Stimulated activated CD4-positive, alpha-beta T cell treated with anti-CD3 and anti-CD28 coated beads, TNF-alpha, amount 100 ng/mL, for 1 hour (primary cell): ENCODE measurements at regions not wholly inside any gene's neighbourhood (a gene's known extent, or its start where the extent isn't known, plus 50 kb on each side); places are given as distances from the start of the nearest gene placed in this dataset.

Experiments
- DNase-seq, 3 donors: peaks; one replicate each; pipeline ENCODE4 v3.0.0-alpha.2; 2020; ENCODE audit warnings: low read depth in 3 of 3, low spot score in 1 of 3

DNA sequence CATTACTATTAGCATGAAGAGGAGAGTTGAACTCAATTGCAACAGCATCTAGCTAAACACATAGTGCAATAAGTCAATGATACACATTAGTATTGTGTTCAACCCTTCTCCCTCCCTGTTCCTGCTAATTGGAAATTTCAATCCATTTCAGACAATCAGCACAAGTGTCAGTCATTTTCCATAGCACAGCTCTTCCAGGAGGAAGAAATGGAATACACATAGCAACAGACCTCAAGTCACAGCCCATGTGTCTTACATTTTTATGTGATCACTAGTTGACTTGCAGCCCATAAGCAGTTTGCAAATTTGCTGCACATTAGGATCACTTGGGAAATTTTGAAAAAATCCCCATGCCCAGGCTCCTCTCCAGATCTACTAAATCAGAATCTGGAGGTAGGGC is 636.9 kb downstream of the TLE4 start:
- DNase-seq = no peak

DNA sequence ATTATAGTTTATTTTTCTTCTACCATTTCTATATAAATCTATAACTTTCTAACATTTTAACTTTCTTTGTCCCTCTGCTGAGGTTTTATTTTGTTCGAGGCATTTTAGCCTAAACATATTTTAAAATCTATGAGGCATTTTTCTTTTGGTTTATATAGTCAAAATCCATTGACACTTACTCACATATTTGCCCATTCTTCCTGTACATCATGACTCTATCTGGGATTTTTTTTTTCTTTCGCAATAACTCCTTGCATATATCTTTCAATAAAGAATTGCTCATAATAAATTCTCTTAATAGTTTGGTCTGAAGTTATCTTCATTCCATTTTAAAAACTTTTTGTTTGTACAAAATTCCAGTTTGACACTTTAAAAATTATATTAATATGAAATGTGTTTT is 632.3 kb downstream of the TLE4 start:
- DNase-seq = no peak

DNA sequence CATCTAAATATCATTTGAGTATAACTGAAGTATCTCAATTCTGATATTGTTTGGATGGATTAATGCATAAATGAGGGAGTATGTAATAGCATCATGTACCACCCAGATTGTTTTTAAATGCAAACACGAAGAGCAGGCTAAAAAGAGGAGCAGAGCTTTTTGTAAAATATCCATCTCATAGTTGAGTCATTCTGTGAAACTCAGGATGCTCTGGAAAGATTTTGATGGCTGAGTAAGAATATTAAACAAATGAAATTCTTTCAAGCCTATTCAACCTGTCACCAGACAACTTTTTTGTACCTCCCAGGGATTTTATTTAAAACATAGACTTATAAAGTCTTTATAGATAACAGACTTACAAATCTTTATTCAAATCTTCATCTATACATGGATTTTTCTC is 625.9 kb downstream of the TLE4 start:
- no peak for DNase-seq

DNA sequence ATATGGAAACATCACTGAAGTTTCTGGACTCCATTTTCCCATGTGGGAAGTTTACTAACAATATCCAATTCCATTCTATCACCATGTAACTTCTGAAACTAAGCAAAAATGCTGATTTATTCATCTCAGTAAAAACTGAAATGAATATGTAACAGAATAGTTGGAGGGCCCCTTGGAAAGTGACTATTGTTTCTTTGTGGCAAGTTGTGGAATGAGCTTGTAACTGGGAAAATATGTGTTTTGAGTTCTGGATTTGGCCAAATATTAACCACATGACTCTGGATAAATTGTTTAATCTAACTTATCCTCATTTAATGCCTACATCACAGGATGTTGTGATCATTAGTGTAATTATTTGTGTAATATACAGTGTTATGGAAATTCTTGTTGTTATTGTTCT is 619.3 kb downstream of the TLE4 start:
- DNase-seq = no peak

DNA sequence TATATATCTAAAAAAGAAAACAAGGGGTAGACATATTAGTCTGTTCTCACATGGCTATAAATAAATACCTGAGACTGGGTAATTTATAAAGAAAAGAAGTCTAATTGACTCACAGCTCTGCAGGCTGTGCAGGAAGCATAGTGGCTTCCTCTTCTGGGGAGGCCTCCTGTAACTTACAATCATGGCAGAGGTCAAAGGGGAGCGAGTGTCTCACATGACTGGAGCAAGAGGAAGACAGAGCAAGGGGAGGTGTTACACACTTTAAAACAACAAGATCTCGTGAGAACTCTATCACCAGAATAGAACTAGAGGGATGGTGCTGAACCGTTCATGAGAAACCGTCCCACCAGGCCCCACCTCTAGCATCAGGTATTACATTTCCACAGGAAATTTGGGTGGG is 616.8 kb downstream of the TLE4 start:
- no peak for DNase-seq

DNA sequence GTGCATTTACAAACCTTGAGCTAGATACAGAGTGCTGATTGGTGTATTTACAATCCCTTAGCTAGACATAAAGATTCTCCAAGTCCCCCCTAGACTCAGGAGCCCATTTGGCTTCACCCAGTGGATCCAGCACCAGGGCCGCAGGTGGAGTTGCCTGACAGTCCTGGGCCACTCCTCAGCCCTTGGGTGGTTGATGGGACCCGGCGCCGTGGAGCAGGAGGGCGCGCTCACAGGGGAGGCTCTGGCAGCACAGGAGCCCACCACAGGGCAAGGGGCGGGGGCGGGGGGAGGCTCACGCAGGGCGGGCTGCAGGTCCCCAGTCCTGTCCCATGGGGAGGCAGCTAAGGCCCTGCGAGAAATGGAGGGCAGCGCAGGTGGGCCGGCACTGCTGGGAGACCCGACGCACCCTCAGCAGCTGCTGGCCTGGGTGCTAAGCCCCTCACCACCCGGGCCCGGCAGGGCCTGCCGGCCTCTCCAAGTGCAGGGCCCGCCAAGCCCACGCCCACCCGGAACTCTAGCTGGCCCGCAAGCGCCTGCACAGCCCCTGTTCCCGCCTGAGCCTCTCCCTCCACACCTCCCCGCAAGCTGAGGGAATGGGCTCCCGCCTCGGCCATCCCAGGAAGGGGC is 613.5 kb downstream of the TLE4 start:
- DNase-seq = no peak

DNA sequence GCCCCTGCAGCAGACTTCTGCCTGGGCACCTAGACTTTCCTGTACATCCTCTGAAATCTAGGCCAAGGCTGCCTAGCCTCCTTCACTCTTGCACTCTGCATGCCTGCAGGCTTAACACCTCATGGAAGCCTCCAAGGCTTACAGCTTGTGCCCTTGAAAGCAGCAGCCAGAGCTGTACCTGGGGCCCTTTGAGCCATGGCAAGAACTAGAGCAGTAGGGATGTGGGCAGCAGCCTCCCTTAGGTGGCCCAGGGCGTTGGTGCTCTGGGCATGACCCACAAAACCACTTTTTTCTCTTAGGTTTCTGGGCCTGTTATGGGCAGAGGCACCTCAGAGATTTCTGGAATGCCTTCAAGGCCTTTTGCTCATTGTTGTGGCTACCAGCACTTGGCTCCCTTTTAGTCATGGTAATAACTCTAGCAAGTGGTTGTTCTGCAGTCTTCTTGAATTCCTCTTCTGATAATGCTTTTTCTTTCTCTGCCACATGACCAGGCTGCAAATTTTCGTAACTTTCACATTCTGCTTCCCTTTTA is 606.2 kb downstream of the TLE4 start:
- DNase-seq = no peak

DNA sequence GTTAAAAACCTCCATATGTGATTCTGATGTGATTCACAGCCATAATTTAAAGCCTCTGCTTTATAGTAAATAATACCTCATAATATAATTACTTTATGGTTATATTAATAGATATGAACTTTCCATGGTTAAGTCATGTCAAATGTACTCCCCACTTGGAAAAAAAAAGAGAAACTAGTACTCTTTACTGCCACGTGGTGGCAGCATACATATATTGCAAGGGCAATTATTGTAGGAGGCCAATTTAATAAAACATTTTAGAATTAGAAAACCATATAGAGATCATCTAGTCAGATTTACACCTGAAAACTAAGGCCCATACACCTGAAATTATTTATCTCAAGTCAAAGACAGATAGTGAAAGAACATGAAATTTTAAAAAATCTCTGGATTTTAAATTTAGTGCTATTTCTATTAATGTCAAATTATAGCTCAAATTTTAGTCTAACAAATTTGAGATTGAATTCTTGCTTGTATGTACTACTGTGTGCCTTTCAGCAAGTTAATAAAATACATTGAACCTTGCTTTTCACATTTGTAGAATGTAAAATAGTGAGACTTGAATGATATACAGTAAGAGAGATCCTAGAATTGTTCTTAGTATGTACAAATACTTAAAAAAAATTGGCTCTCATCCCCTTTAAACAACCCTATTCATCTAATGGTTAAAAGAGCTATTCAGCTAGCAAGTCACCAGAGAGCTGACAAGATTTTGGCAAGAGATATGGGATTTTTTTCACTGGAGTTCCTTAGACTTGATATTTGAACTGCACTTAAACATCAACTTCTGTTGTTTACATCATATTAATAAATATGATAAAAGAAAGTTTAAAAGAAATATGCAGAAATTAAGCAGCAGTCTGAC is 603.8 kb downstream of the TLE4 start:
- no peak for DNase-seq

DNA sequence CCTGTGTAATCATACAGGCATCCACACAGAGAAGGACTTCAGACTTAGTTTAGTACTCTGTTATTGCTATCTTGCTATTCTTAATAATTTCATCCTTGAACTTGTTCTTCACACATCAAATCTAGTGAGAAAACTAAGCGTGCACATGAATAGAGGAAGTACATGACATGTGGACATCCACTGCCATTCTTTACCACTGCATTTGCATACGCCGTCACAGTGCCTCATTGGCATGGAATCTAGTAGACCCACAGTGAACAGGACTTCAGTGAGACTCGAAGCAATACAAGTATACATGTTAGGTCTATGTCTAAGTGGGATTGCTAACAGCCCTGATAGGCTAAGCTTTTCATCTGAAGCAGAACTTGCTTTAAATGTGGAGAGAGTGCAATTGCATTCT is 592.1 kb downstream of the TLE4 start:
- no peak for DNase-seq

DNA sequence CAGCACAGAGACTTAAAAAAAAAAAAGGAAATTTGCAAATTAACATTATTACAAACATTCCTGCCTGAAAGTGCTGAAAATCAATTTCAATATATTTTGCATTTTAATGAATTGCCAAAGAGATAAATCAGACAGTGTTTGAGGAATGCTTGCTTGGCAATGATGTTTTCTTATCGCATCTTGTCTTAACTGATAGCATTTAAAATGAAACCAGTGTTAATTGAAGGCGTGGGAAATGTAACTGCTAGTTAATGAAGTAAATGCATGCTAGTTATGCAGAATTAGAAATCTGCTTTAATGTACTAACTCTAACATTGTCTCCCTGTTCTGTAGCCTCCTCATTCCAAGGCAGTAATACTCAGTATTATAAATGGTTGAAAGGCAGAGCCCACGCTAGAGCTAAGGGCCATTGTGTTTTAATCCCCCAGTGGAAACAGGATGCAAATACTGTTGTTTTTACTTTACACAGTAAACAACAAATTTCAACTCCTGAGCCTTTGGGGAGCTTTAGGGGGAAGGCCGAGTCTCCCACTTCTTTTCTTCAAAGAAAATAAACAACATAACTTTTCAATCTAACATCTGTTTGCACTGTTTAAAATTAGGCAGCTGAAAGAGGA is 586.9 kb downstream of the TLE4 start:
- DNase-seq = no peak

DNA sequence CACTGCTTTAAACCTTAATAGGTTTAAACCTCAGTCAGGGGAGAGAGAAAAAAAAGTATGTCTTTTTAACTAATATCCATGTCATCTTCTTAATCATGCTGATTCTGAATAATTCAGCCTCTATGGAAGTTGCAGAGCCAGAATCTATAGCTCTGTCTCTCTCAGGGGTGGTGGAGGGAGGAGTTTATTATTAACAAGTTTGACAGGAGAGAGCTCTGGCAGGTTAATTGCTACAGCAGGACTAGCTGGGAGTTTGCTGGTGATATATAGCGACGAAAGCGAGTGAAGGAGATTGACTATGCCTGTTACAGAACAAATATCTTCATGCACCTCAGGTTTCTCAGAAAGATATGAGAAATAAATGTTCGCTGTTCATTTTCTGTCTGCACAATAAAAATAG is 586.4 kb downstream of the TLE4 start:
- DNase-seq = no peak

DNA sequence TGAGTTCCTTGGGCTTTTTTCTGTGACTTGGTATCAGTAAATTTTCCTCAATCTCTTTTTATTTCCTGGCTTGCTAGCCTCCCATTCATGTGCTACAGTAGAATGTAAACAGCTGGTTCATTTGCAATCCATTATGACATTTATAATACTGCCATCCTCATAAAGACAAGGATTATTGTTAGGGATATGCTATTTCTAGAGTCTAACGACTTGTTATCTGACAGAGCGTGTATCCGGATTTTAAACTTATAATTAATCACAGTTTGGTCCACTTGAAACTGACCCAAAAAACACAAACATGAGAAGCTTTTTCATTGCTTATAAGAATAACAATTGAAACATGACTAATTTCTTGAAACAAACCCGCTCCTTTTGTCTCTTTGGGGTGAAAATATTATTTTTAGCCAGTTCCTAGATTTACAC is 585.8 kb downstream of the TLE4 start:
- DNase-seq = no peak

DNA sequence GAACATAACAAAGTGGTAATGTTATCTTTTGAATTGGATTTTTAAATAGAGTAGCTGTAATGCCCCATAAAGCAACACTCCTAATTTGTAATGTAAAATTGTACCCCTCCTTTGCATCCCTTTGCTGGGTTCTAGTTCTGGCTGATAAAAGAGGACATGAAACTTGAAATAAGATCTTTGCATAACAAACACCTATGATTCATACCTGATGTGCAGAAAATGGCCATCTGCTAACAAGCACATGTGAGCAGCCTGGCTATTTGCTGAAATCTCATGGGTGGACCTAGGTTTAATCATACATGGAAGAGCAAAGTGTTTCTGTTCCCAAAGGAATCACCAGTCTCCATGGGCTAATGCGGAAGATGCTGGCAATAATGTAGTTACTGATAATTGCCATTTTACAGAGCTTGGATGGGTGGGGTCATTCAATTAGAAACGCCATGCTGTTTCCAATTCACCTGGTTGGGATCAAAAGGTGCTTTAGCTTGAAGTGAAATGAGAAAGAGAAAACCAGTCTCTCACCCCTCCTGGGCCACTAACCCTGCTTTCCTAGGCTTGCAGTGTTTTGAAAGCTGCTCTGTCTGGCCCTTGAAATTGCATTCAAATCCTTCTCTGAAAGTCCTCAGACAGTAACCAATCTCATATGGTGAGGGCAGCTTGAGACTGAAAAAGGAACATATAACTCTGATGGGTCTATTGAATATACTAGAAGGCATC is 585.1 kb downstream of the TLE4 start:
- DNase-seq = no peak

DNA sequence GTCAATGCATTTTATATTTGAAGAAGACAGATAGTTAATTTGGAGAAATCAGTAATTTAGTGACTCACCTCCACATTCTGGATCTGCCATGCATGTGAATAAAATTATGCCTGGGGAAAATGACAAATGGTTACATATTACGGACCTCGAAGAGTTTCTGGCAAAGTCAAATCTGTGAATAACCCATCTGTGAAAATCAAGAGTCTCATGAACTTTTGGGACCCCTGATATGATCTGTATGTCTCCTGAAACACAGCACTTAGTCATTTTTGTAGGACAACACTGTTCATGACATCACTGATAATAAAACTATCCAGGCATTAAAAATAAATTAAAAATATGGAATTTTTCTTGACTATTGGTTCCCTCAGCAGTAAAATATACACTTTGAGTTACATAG is 584.5 kb downstream of the TLE4 start:
- no peak for DNase-seq

DNA sequence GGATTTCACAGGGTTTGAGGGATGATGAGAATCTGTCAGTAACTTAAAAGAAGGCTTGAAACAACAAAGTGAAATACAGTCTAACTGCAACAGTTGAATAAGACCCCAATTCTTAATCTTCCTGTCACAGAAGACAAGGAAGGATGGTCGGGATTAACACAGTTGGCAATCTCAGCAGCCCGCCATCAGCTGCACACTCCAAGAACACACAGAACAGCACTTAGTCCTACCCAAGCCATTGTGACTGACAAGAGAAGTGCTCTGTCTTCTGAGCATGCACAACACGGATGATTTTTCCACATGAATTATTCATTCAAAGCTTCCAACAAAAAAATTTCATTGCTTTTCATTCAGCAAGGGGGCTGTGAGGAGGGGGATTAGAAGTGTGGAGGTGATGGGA is 576.1 kb downstream of the TLE4 start:
- DNase-seq = no peak

DNA sequence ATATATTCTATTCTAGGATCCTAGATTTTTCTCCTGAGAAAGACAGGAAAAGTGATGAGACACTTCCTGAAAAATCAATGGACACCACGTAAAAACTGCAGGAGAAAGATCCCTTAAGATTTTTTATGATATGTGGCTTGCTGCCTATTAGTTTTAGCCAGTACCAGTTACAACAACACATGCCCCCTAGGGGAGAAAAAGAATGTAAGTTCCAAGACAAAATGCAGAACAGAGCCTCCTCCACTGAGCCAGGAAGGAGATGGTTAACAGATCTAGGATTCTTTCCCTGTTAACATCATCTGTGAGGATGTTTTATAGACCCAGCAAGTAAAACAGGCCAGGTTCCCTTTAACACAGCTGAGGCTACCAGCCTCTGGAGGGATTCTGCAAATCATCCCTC is 574.7 kb downstream of the TLE4 start:
- no peak for DNase-seq

DNA sequence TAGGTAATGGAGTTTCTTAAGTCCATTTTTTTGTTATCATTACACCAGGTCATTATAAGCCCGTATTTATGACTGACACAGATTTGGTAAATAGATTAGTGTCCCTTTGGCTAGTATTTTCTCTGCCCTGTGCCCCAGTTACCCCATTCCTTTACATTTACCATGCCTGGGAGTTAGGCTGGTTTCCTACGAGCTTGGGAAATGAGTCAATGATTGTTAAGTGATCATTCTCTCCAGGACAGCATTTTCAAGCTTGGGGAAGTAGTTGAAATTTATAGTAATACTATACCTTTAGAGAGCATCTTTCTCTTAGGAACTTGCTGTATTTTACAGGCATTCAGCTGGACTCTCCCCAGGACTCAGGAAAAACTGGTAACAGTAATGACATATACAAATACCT is 573.1 kb downstream of the TLE4 start:
- DNase-seq = no peak

DNA sequence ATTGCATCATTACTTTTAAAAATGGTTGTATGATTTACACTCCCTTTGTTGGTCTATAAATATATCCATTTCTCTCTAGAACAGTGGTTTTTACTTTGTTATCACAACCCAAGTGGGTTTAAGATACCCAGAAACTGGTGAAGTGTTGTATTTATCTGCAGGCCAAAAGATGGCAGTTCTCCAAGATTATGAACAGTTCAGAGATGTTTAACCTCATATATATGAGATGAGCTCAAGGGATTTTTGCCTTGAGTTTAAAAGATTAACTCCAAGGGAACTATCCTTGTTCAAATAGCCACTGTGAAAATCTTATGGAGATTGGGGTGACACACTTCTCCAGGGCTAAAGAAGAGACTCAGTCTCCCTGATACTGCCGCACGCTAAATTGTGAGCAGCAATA is 572.6 kb downstream of the TLE4 start:
- DNase-seq = no peak

DNA sequence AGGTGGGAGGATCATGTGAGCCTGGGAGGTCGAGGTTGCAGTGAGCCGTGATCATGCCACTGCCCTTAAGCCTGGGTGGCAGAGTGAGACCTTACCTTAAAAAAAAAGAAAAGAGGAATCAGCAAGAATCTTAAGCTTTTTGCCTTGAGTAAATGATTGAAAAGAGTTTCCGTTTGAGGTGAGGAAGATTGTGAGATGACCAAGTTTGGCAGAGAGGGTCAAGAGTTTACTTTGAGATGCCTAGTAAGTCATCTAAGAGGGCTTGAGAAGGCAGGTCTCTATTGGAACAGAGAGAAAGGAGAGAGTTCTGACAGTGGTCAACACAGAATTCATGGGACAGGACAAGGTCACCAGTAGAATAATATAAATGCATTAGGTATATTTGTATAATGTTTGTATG is 572.1 kb downstream of the TLE4 start:
- no peak for DNase-seq

DNA sequence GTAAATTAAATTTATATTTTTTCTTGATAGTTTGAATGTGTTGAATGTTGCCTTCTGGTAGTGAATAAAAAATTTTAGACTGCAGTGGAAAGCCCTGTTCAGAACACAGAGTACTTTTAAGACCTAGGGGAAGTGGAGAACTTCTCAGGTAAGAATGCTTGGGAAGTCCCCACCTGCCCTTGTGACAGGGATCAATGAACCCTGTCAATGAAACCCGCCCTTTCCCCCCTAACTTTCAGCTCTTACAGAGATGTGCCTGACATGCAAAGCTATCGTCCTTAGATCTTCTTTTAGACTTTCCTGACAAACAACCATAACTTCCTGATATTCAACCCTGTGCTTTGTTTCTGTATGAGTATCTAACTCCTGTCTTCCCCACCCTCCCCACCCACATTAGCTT is 562.7 kb downstream of the TLE4 start:
- no peak for DNase-seq

DNA sequence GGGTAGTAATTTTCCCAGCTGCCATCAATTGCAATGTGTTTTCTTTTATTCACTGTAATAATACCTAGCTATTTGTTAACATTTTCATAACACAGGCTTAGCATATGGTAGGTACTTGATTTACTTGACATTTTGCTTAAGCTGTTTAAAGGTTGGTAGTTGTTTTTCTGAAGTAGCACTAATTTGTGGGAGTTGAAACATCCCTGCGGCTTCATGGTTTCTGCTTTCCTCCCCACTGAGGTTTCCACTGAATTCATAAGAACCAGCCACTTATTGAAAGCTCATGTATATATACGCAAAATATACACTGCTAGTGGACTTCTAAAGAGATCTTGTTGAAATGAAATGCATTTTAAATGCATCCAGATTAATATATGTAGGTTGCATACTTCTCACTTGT is 559.9 kb downstream of the TLE4 start:
- DNase-seq = no peak

DNA sequence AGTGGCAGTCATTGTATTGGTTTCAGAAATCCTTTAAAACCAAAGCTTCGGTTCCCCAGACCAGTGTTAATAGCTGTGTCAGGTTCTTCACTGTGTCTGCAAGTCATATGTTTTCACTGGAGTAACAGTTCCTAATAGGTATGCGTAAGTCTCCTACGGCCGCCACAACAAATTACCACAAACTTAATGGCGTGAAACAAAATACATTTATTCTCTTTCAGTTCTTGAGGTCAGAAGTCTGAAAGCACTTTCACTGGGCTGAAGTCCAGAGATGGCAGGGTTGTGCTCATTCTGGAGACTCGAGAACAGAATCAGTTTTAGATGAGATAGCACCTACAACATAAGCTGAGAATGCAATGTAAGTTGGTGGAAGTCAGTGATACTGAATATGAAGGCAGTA is 556.2 kb downstream of the TLE4 start:
- no peak for DNase-seq
